Endothelial cell of umbilical vein (primary cell): ENCODE measurements at regions not wholly inside any gene's neighbourhood (a gene's known extent, or its start where the extent isn't known, plus 50 kb on each side); places are given as distances from the start of the nearest gene placed in this dataset.

Experiments
- BruUV-seq: library from RNA; stranded (reverse); fragments of 400-500 nt; replicated peaks from 2 replicates; lab custom pipeline; 2021; lab: Mats Ljungman, UMichigan
- CTCF ChIA-PET: fragments of 300-600, 350-600 bp; sonication (Branson Sonifier 250); formaldehyde crosslinking; loops from one replicate; lab custom pipeline; 2021; ENCODE audit warnings: antibody characterized with exemption, inconsistent platforms; lab: Charles Lee
- POLR2A ChIA-PET: fragments of 300-600, 350-600 bp; sonication (Branson Sonifier 250); formaldehyde crosslinking; loops from one replicate; lab custom pipeline; 2021; ENCODE audit warnings: antibody characterized with exemption, inconsistent platforms; lab: Charles Lee
- DNase-seq: peaks from one replicate; pipeline ENCODE4 v3.0.0-alpha.2; 2011; ENCODE audit warnings: low read depth, low spot score
- FAIRE-seq: peaks from 2 replicates; lab custom pipeline; 2011; peaks lifted over from hg19 to GRCh38; lab: Jason Lieb, UNC
- H2AFZ ChIP-seq: 2 replicates; pipeline ENCODE4 v1.6.0; 2012; ENCODE audit warnings: low read depth, low read length, control low read depth, inconsistent platforms
- H3K27ac ChIP-seq: 2 replicates; pipeline ENCODE4 v1.5.1; 2011; ENCODE audit warnings: low read depth, mild to moderate bottlenecking, control low read depth, low read length, moderate library complexity; ENCODE audit not compliant: insufficient read depth
- H3K27me3 ChIP-seq, 2 experiments: 2 replicates each; pipeline versions ENCODE4 v1.6.0 to v1.6.1; 2011; ENCODE audit warnings: low read length in 2 of 2, mixed read lengths in 1 of 2; ENCODE audit not compliant: control insufficient read depth in 2 of 2, insufficient read depth in 2 of 2
- H3K36me3 ChIP-seq, 2 experiments: 2 replicates in 1 of 2; 3 replicates in 1 of 2; pipeline ENCODE4 v1.5.1; 2011; ENCODE audit warnings: low read length in 2 of 2, mild to moderate bottlenecking in 1 of 2, moderate library complexity in 1 of 2; ENCODE audit not compliant: control insufficient read depth in 2 of 2, insufficient read depth in 2 of 2; ENCODE audit errors: extremely low read depth in 1 of 2
- H3K4me1 ChIP-seq: 3 replicates; pipeline ENCODE4 v1.5.1; 2011; ENCODE audit warnings: mild to moderate bottlenecking, low read length; ENCODE audit not compliant: control insufficient read depth, insufficient read depth; ENCODE audit errors: extremely low read depth
- H3K4me2 ChIP-seq: 2 replicates; pipeline ENCODE4 v1.6.1; 2011; ENCODE audit warnings: low read length, control low read depth, mixed read lengths; ENCODE audit not compliant: insufficient read depth
- H3K4me3 ChIP-seq, 3 experiments: fragments of 200-600 bp in 1 of 3; sonication (generic), shearing (Covaris generic) in 1 of 3; replicated peaks in 1 of 3; 2 replicates each; pipeline ENCODE4 v1.5.1; 2011 to 2016; ENCODE audit warnings: control low read depth in 3 of 3, low read length in 3 of 3, mild to moderate bottlenecking in 2 of 3, inconsistent platforms in 1 of 3, low read depth in 1 of 3, moderate library complexity in 1 of 3; ENCODE audit not compliant: insufficient read depth in 1 of 3
- H3K79me2 ChIP-seq: 2 replicates; pipeline ENCODE4 v1.6.0; 2012; ENCODE audit warnings: low read length, inconsistent platforms; ENCODE audit not compliant: control insufficient read depth, insufficient read depth
- H3K9ac ChIP-seq: replicated peaks from 2 replicates; pipeline ENCODE3; 2011; ENCODE audit warnings: low read length, control low read depth; ENCODE audit not compliant: insufficient read depth; ENCODE audit errors: extremely low read depth
- H3K9me1 ChIP-seq: replicated peaks from 3 replicates; pipeline ENCODE4 v1.6.0; 2011; ENCODE audit warnings: mild to moderate bottlenecking, low read length; ENCODE audit not compliant: control insufficient read depth, insufficient read depth; ENCODE audit errors: extremely low read depth
- H3K9me3 ChIP-seq: replicated peaks from 2 replicates; pipeline ENCODE4 v1.5.1; 2012; ENCODE audit warnings: low read length, inconsistent platforms; ENCODE audit not compliant: control insufficient read depth, insufficient read depth
- H4K20me1 ChIP-seq: replicated peaks from 2 replicates; pipeline ENCODE3; 2011; ENCODE audit warnings: mild to moderate bottlenecking, low read length; ENCODE audit not compliant: control insufficient read depth, insufficient read depth; ENCODE audit errors: extremely low read depth
- CTCF ChIP-seq, 2 donors: IDR thresholded peaks; 1 replicate in 1 of 2; 2 replicates in 1 of 2; pipeline ENCODE4 v1.5.1; 2011; ENCODE audit warnings: low read length in 2 of 2, mild to moderate bottlenecking in 2 of 2, moderate library complexity in 2 of 2, control low read depth in 1 of 2, inconsistent platforms in 1 of 2, low read depth in 1 of 2; ENCODE audit not compliant: insufficient read depth in 1 of 2; ENCODE audit errors: extremely low read depth in 1 of 2
- EZH2 ChIP-seq: IDR thresholded peaks from 2 replicates; pipeline ENCODE4 v1.6.1; 2012; ENCODE audit warnings: borderline replicate concordance, low read depth, mild to moderate bottlenecking, moderate library complexity, low read length, inconsistent platforms; ENCODE audit not compliant: severe bottlenecking
- FOS ChIP-seq: IDR thresholded peaks from 2 replicates; pipeline ENCODE4 v1.6.1; 2011; ENCODE audit warnings: mild to moderate bottlenecking, low read length, moderate library complexity, borderline replicate concordance; ENCODE audit not compliant: insufficient read depth
- GATA2 ChIP-seq: IDR thresholded peaks from 2 replicates; pipeline ENCODE4 v1.7.0; 2011; ENCODE audit warnings: low read depth, mild to moderate bottlenecking, moderate library complexity, mixed read lengths, low read length; ENCODE audit not compliant: insufficient read length, insufficient read depth
- JUN ChIP-seq: IDR thresholded peaks from 2 replicates; pipeline ENCODE4 v1.6.1; 2011; ENCODE audit warnings: borderline replicate concordance, low read depth; ENCODE audit not compliant: insufficient read length, insufficient read depth
- MAX ChIP-seq: IDR thresholded peaks from 2 replicates; pipeline ENCODE4 v1.6.1; 2011; ENCODE audit not compliant: insufficient read depth, insufficient read length
- MYC ChIP-seq: IDR thresholded peaks from one replicate; pipeline ENCODE4 v1.6.1; 2011; ENCODE audit warnings: mild to moderate bottlenecking, low read depth, low read length
- POLR2A ChIP-seq: IDR thresholded peaks from 2 replicates; pipeline ENCODE4 v1.6.1; 2012; ENCODE audit warnings: low read depth, mild to moderate bottlenecking, control low read depth, low read length
- POLR2AphosphoS5 ChIP-seq: IDR thresholded peaks from 2 replicates; pipeline ENCODE4 v1.6.1; 2012; ENCODE audit warnings: low read depth, mild to moderate bottlenecking, control low read depth, low read length, moderate library complexity; ENCODE audit not compliant: insufficient read depth
- dilution Hi-C: fragments of 300-500 bp; cut with MboI; formaldehyde crosslinking; loops from one replicate; pipeline ENCODE4 v1.15.0; 2019; ENCODE audit warnings: low sequenced_read_pairs; ENCODE audit not compliant: extremely low pct_ligation_motif_present
- intact Hi-C: fragments of 100-400 bp; cut with micrococcal nuclease; formaldehyde crosslinking; loops from one replicate; pipeline ENCODE4 v1.10.0; 2022

- H4K20me1 ChIP-seq = no peaks in the 10 kb centered on the region
- H3K4me2 ChIP-seq = no peak overlapping the region
- H3K9me3 ChIP-seq = no peaks in the 10 kb centered on the region
- peak overlapping the region; percentile 37 for H2AFZ ChIP-seq
- no peaks in the 10 kb centered on the region for H3K27me3 ChIP-seq
- H3K9ac ChIP-seq = no peak overlapping the region
- H3K4me1 ChIP-seq = peaks cover 5% of the 10 kb centered on the region
- FAIRE-seq (no peak), DNase-seq (no peak)
- intact Hi-C loops = no loop called here
- ChIA-PET POLR2A (no interaction called here), CTCF (no interaction called here)
- no peaks in the 10 kb centered on the region for H3K9me1 ChIP-seq
- no peaks in the 10 kb centered on the region for H3K79me2 ChIP-seq
- dilution Hi-C loops = no loop called here
- no peak overlapping the region for H3K27ac ChIP-seq
- BruUV-seq = no TSS peak
- TF ChIP-seq GATA2 (no peak), MYC (no peak), CTCF (IDR thresholded peaks at IDR 0.05; ENCODE audit: extremely low read depth in 1 of 2, insufficient read depth in 1 of 2, low read depth in 1 of 2, low read length in 2 of 2) (no peak), POLR2AphosphoS5 (no peak), EZH2 (no peak), JUN (no peak), MAX (no peak), FOS (no peak), POLR2A (no peak)
- H3K36me3 ChIP-seq = no peaks in the 10 kb centered on the region
- no peak overlapping the region for H3K4me3 ChIP-seq
Measured at GRCh38 chr3:30401971-30402370, 204.4 kb upstream of the TGFBR2 start.
